Natural killer cell (primary cell): ENCODE measurements at regions not wholly inside any gene's neighbourhood (a gene's known extent, or its start where the extent isn't known, plus 50 kb on each side); places are given as distances from the start of the nearest gene placed in this dataset.

Experiments
- ATAC-seq, 3 donors: fragments of 150-1000 bp in 2 of 3; fragments of 200-7000 bp in 1 of 3; cut with Tn5 transposase; 1 replicate in 1 of 3; 2 replicates in 2 of 3; pipeline ENCODE4 v1.10.0; 2021; ENCODE audit warnings: mild to moderate bottlenecking in 2 of 3, moderate library complexity in 2 of 3
- DNase-seq, 2 donors: peaks; one replicate each; pipeline versions ENCODE4 v3.0.0 to v3.0.0-alpha.2; 2013 to 2021; ENCODE audit warnings: mixed read lengths in 1 of 2
- H3K27ac ChIP-seq: one replicate; pipeline ENCODE4 v1.5.1; 2013; ENCODE audit warnings: mild to moderate bottlenecking, low read length
- H3K27me3 ChIP-seq: one replicate; pipeline ENCODE4 v1.6.1; 2013; ENCODE audit warnings: low read length; ENCODE audit not compliant: control insufficient read depth, insufficient read depth
- H3K36me3 ChIP-seq: one replicate; pipeline ENCODE4 v1.6.1; 2013; ENCODE audit warnings: low read length; ENCODE audit not compliant: control insufficient read depth, insufficient read depth
- H3K4me1 ChIP-seq: one replicate; pipeline ENCODE4 v1.6.1; 2013; ENCODE audit warnings: low read length; ENCODE audit not compliant: control insufficient read depth, insufficient read depth
- H3K4me3 ChIP-seq: one replicate; pipeline ENCODE4 v1.5.1; 2013; ENCODE audit warnings: low read length
- H3K9me3 ChIP-seq: one replicate; pipeline ENCODE4 v1.6.1; 2013; ENCODE audit warnings: low read length; ENCODE audit not compliant: control insufficient read depth, insufficient read depth
- H3K27ac Mint-ChIP-seq, 2 donors: one replicate each; pipeline ENCODE4 v1.8.0; 2022; ENCODE audit warnings: mild to moderate bottlenecking in 2 of 2, mixed read lengths in 2 of 2, moderate library complexity in 1 of 2
- H3K27me3 Mint-ChIP-seq, 2 donors: one replicate each; pipeline ENCODE4 v1.8.0; 2022; ENCODE audit warnings: low read depth in 2 of 2, mixed read lengths in 2 of 2
- H3K36me3 Mint-ChIP-seq: one replicate; pipeline ENCODE4 v1.8.0; 2022; ENCODE audit warnings: mixed read lengths
- H3K4me1 Mint-ChIP-seq, 2 donors: one replicate each; pipeline ENCODE4 v1.8.0; 2022; ENCODE audit warnings: mixed read lengths in 2 of 2
- H3K4me3 Mint-ChIP-seq: one replicate; pipeline ENCODE4 v1.8.0; 2022; ENCODE audit warnings: mild to moderate bottlenecking, moderate library complexity, mixed read lengths
- H3K9me3 Mint-ChIP-seq, 2 donors: one replicate each; pipeline ENCODE4 v1.8.0; 2022; ENCODE audit warnings: mixed read lengths in 2 of 2
- CTCF ChIP-seq: fragments of 200-600 bp; IDR thresholded peaks from one replicate; pipeline ENCODE4 v1.8.0; 2022; ENCODE audit warnings: antibody characterized with exemption
- WGBS: methylation state at CpG from one replicate; pipeline ENCODE4 v1.1.7; 2013; ENCODE audit warnings: missing lambda C conversion rate; ENCODE audit not compliant: insufficient coverage; 5-methylcytosine and 5-hydroxymethylcytosine counted together
- intact Hi-C: fragments of 100-400 bp; cut with micrococcal nuclease; formaldehyde crosslinking; loops from one replicate; pipeline ENCODE4 v1.14.2; 2022

DNA sequence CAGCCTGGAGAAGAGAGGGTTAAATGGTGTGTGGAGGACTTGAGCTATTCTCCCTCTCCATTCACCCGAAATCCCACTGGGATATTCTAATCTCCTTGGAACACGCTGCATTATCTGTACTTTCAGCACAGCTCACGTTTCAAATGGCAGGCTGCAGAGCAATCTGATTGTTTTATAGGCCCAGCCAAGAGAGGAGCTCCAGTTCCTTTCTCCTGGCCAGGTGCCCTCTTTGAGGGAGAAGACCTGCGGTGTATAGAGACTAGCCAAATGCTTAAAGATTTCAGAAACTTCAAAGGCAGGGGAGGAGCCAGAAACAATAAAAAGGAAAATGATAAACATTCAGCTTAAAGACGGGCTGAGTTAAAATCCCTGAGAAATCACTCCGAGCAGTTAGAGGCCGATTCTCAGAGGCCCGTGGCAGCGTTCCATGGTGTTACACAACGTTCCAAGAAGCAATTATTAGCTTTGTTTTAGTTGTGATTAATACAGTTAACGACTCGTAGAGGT is 564.0 kb upstream of the KLF4 start:
- H3K27ac Mint-ChIP-seq = no peak overlapping the region
- H3K36me3 Mint-ChIP-seq = no peaks in the 10 kb centered on the region
- ATAC-seq = no peak
- no peak overlapping the region for H3K4me3 Mint-ChIP-seq
- H3K4me1 ChIP-seq = no peaks in the 10 kb centered on the region
- TF ChIP-seq CTCF = no peak
- H3K27ac ChIP-seq = no peak overlapping the region
- peaks cover 5 to 6% of the 10 kb centered on the region in 2 donors for H3K9me3 Mint-ChIP-seq
- intact Hi-C loops = no loop called here
- H3K9me3 ChIP-seq = no peaks in the 10 kb centered on the region
- WGBS = 87% methylated on average over 12 of the region's 12 CpGs
- H3K27me3 Mint-ChIP-seq = no peaks in the 10 kb centered on the region
- H3K27me3 ChIP-seq = no peaks in the 10 kb centered on the region
- H3K36me3 ChIP-seq = no peaks in the 10 kb centered on the region
- no peak for DNase-seq
- no peak overlapping the region for H3K4me3 ChIP-seq
- no peaks in the 10 kb centered on the region for H3K4me1 Mint-ChIP-seq

DNA sequence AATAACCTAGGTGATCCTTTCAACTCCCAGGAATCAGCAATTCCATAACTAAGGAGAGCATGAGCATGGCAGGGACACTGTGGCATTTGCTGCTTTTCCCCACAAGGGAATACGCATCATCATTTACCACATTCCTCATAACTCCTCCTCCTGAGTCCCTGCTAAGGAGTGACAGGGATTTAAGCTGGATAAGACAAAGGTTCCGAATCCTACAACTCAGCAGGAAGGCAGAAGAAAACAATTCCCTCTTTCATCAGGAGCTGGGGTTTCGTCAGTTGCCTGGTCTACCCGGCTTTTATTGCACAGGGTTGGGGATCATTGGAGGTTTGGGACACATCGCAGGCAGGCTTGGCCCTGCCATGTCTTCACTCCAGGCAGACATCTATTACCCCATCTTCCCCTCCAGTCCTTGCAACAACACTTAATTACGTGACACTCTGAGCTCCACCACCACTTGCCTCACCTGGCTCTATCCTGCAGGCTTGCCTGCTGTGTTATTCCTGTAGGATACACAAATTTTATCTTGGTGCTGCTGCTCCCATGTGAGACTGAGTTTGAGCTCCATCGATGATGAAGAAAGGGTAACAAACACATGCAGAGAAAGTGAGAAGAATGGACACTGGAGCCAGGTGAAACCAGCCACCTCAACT is 563.0 kb upstream of the KLF4 start:
- no peak overlapping the region for H3K4me3 Mint-ChIP-seq
- DNase-seq = no peak
- no peaks in the 10 kb centered on the region for H3K4me1 Mint-ChIP-seq
- WGBS = 88% methylated on average over 7 of the region's 7 CpGs
- TF ChIP-seq CTCF = no peak
- intact Hi-C loops = no loop called here
- H3K9me3 ChIP-seq = no peaks in the 10 kb centered on the region
- H3K27ac Mint-ChIP-seq = no peak overlapping the region
- H3K27me3 ChIP-seq = no peaks in the 10 kb centered on the region
- H3K4me3 ChIP-seq = no peak overlapping the region
- no peak for ATAC-seq
- no peaks in the 10 kb centered on the region for H3K4me1 ChIP-seq
- H3K27me3 Mint-ChIP-seq = no peaks in the 10 kb centered on the region
- H3K36me3 Mint-ChIP-seq = no peaks in the 10 kb centered on the region
- peaks cover 5 to 6% of the 10 kb centered on the region in 2 donors for H3K9me3 Mint-ChIP-seq
- H3K36me3 ChIP-seq = no peaks in the 10 kb centered on the region
- no peak overlapping the region for H3K27ac ChIP-seq

DNA sequence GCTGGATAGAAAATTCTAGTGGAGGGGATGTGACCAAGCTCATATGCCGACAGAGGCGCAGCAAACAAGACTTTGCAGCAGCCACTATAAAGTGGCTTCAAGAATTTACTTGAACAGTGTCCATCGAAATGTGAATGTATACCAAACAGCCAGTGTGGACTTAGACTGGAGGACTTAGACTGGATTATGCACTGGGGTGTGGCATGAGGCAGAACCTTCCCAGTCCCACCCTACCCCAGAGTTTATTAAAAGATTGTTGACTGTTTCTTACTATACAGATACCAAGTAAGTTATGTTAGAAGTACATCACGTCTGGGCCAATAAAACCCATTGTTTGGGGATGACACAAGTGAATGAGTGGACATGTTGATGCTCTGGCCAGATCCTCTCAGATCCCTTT is 561.3 kb upstream of the KLF4 start:
- TF ChIP-seq CTCF = no peak
- Histone ChIP-seq H3K9me3 (no peaks in the 10 kb centered on the region), H3K4me1 (no peaks in the 10 kb centered on the region), H3K27ac (no peak overlapping the region), H3K4me3 (no peak overlapping the region), H3K36me3 (no peaks in the 10 kb centered on the region), H3K27me3 (no peaks in the 10 kb centered on the region)
- Mint-ChIP-seq H3K27me3 (no peaks in the 10 kb centered on the region), H3K36me3 (no peaks in the 10 kb centered on the region), H3K4me1 (no peaks in the 10 kb centered on the region), H3K9me3 (peaks cover 5 to 6% of the 10 kb centered on the region in 2 donors), H3K4me3 (no peak overlapping the region), H3K27ac (no peak overlapping the region)
- ATAC-seq (no peak), DNase-seq (no peak)
- 80% methylated on average over 4 of the region's 4 CpGs for WGBS
- intact Hi-C loops = no loop called here
